Kidney capillary endothelial cell (primary cell): ENCODE measurements at regions not wholly inside any gene's neighbourhood (a gene's known extent, or its start where the extent isn't known, plus 50 kb on each side); places are given as distances from the start of the nearest gene placed in this dataset.
"Not testable (repeated sequence)": the region's sequence is repeated elsewhere in the genome, so short reads cannot be mapped to it uniquely, and the experiment has no call there.

Source experiments
- DNase-seq: peaks from one replicate; pipeline ENCODE4 v3.0.0-alpha.2; 2018; ENCODE audit warnings: low spot score

DNA sequence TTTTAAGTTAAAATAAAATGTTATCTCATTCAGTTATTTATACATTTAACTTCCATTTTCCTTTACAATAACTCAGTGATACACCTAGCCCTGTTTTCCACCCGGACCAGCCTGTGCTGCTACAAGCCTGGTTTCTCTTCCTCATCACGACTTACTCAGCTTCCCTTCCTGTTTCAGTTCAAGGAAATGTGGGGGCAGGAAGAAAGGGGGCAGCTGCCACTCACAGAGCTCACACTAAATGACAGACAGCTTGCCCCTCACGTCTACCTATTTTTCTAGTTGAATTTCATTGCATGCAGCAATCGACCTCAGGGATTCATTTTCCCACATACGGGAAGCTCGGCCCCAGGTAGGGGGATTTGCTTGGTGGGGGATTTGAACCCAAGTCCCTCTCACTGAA is 442.6 kb downstream of the TMEM121 start:
- DNase-seq = not testable (repeated sequence)

DNA sequence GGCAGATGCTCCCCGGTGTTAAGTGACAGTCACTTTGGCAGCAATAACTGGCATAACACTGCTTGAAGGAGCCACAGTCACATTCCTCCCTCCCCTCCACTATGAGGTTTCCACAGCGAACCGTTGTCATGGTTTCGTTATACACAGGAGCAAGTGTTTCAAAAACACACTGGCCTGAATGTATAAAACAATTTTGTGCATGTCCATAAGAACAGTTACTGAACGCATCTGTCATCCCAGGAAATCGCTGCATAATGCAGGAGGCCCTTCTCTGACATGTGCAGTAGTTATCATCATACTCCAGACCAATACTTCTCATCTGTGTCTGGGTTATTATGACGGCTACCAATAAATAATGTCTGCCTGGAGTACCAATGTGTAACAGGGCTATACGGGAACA is 444.4 kb downstream of the TMEM121 start:
- DNase-seq = not testable (repeated sequence)

DNA sequence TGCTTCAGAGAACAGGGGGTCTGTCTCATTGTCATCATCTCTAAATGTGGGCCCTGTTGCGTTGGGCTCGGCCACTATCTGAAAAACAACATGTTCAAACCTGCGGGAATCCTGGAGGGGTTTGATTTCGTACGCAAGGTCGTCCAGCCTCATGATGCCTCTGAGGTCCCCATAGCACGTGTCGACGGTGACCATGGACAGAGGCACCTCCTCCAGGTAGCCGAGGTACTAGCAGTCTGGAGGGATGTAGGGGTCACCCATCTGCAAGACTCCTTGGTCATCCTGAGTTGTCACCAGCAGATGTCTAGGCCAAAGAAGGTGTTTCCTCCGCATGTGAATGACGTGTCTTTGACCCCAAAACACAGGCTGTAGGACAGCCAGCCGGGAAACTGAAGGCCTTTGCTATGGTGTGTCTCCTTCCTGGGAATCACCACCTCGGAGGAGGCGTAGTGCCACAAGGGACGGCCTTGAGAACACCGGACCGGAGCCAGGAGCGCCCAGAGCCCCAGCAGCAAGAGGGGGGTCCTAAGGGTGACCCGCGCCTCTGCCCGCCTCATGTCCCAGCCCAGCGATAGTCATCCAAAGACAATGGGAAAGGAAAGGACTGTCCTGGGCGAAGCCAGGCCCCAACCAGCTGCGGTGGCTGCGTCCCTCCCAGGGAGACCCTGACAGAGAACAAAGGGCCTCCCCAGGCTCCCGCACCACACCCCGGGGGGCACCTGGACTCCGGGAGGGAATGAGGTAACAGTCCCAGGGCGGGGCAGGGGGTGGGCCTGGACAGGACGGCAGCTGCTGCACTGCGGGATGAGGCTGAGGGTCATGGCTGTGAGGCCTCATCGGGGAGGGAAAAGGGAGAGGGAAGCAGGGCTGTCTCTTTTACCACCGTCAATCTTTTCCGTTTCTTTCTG is 445.5 kb downstream of the TMEM121 start:
- DNase-seq = no peak

DNA sequence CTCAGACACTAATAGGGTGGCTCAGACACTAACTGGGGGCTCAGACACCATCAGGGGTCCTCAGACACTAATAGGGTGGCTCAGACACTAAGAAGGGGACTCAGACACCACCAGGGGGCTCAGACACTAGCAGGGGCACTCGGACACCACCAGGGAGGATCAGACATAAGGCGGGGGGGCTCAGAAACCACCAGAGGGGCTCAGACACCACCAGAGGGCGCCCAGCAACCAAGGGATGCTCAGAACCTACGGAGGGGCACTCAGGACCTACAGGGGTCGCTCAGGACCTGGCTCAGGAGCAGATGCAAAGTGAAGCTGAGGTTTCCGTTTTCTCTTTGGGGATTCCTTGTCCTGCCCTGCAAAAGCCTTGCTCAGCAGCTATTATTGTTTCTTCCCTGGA is 448.5 kb downstream of the TMEM121 start:
- DNase-seq = no peak

DNA sequence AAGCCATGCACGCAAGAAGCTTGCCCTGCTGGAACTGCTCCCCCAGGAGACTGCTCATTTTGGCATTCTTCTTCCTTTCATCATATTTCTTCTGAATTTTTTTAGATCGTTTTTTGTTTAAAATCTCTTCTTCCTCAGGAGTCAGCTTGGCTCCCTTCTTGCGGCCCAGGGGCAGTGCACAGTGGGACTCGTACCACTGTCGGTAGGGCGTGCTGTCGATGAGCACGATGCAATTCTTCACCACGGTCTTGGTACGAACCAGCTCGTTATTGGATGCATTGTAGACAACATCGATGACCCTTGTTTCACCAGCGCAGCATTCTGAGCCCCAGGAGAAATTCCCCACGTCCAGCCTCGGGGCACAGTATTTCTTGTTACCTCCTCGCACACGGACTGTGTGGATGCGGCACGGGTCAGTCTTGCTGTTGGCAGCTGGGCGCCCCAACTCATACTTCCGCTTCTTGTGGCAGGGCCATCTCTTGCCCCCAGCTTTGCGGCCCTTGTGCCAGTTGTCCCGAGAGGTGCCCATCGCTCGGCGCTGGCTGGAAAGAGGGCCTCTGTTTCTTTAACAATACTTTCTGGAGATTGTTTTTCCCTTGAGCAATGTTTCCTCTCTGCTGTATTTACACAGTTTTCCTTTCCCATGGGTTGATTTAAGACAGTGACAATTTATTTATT is 452.4 kb downstream of the TMEM121 start:
- DNase-seq = no peak

DNA sequence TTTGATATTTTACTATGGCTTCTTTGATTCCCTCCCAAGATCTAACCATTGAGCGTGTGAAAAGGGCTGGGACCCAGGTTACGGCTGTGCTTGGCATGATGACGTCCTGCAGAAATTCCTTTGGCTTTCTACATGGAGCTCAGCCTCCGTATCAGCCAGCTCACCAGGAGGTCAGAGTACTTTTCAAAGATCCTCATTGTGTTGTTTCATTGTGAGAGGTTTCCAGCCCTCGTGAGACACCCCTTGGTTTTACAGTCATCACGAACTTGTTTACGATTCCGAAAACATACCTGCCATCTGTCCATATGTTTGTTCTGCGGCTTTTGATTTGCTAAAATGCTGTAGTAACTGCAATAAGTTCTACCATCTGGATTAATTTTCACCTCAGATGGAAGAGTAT is 453.1 kb downstream of the TMEM121 start:
- DNase-seq = no peak

DNA sequence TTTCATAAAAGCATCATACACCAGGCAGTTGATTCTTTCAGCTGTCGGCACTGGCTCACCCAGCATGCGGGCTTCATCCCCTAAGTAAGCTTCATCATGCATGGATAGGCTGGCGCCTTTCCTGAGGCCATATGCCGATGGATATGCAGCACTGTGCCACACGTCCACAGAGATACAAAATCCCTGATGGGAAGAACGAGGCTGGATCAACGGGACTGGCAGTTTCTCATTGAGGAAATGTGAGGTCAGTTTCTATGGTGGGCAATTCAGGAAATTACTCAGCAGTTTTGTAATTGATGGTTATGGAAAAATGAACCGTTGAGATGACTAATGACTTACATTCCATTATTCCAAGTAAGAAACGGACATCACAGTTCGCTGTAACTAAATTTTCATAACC is 453.8 kb downstream of the TMEM121 start:
- DNase-seq = no peak

DNA sequence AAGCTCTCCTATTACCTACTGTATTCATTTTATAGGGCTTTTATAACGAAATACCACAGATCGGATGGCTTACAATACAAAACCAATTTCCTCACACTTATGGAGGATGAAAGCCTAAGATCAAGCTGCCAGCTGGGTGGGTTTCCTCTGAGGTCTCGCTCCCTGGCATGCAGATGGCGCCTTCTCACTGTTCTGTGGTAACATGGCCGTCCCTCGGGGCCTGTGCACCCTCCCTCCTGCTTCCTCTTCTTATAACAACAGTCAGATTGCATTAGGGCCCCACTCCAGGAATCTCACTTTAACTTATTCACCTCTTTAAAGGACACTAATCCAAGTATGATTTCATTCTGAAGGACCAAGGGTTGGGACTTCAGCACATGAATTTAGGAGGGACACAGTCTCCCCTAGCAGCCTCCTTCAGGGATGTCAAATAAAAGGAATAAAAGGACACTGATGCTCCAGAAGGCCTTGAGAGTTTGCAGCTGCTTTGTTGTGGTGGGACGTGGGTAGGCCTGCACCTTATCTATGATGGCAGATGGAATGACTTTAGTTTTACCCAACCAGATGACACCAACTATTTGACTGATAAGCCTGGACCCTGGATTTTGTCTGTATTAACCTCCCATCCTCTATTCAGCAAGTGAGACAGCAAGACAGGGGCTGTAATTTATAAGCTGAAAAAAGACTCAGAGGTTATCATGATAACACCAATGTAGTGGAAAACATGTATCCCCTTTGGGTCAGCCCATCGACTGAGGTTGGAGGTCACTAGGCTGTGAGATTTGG is 455.3 kb downstream of the TMEM121 start:
- not testable (repeated sequence) for DNase-seq

DNA sequence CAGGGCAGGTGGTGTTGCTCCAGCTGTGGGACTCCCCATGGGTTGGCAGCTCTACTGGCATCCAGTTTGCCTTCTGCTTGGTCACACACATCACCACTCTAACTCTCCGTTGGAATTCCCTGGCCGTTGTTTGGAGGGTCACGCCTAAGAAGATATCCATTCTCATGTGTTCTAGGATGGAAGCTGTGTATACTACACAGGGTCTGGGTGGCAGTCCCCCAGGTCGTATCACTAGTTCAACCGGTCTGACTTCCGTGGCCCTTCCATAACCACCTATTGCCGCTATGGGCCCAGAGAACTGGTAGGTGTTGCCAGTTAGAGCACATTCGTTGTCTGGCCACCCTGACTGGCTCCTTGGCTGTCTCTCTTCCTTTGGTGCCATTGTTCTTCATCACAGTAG is 456.3 kb downstream of the TMEM121 start:
- DNase-seq = no peak

DNA sequence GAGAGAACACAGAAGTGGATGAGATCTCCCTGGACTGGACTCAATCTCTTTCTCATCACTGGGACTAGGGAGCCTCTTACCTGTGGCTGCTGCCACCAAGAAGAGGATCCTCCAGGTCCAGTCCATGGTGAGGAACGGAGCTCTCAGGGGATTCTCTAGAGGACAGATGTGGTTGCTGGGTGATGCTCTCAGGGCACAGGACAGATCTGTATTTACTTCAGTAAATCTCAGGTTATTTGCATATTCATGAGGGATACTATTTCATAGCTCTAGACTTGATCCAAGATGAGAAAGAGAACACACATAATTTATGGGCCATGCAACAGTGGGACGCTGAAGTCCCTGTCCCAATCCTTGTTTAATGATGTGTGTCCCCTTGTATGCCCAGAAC is 460.5 kb downstream of the TMEM121 start:
- DNase-seq = no peak

DNA sequence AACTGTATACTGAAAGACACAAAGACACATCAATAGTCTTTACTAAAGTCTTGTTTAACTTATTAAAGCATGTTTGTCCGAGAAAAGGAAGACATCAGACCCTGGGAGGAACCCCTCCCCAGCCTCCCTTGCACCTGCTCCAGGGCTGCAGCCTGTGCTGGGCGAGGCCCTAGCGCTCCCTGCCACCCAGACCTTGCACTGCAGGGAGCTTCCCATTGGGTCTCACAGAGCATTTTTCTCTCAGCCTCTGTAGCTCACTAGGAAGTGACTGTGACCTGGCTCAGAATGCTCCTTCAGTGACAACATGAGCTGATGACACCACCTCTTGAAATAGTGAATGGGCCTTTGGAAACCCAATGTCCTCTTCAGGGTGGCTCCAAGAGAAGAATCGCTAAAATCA is 461.2 kb downstream of the TMEM121 start:
- no peak for DNase-seq

DNA sequence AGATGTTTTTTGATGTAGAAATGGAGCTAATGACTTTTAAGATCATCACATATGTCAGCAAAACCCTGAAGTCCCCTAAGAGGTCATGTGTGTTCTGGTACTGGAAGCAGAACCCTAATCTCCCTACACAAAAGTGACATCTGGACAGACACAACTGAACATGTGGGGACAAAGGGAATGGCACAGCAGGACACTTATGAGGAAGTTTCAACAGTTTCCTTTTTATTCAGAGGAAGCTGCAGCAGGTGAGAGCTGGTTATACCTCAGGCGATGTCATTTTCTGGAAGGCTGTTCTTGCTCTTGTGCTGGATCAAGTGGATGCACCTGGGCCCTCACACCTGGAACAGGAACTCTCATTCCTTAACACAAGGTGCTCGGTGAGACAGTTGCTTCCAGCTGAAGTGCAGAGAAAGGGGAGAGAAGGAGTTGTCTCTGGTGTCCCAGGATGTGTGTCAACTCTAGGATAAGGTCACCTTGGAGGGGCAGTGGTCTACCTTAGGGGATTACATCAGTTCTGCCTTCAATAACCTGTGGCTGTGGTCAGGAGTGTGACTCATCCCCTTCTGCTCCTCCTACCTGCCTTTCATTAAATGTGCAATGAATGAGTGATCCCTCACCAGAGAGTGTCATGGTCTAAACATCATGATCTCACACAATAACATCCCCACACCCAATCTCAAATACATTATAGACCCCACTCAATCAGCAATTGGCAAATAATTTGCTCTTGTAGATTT is 463.4 kb downstream of the TMEM121 start:
- DNase-seq = no peak

DNA sequence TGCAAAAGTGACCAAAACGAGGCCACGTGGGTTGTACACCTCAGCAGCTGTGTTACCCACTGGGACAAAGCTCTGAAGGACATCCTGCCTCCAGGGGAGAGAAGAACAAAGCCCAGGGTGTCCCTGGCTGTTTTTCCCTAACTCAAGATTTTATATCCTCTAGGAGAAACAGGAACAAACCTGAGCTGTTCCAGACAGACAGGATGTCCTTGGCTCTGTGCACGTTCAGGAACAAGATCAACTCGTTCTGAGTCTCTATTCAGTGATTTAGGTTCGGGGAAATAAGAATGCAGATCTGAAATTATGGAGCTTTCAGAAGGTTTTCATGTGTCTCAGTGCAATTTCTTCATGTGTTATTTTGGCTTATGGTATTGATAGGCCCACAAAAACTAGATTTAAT is 465.3 kb downstream of the TMEM121 start:
- DNase-seq = not testable (repeated sequence)

DNA sequence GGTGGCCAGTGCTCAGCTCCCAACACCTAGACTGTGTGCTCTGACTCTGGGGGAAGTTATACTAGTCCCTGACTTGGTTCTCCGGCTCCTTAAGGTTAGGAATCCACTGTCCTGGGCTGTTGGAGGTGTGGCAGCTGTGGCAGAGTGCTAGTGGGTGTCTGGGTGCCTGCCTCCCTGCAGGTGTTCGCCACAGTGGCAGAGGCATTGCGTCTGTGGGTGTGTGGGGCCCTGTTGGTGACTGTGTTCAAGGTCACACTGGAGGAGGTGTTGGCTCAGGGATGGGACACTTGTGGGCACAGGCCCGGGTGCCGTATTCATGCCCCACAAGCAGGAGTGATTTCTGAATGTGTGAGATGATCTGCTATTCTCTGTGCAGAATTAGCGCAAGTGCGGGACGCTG is 467.4 kb downstream of the TMEM121 start:
- DNase-seq = no peak

DNA sequence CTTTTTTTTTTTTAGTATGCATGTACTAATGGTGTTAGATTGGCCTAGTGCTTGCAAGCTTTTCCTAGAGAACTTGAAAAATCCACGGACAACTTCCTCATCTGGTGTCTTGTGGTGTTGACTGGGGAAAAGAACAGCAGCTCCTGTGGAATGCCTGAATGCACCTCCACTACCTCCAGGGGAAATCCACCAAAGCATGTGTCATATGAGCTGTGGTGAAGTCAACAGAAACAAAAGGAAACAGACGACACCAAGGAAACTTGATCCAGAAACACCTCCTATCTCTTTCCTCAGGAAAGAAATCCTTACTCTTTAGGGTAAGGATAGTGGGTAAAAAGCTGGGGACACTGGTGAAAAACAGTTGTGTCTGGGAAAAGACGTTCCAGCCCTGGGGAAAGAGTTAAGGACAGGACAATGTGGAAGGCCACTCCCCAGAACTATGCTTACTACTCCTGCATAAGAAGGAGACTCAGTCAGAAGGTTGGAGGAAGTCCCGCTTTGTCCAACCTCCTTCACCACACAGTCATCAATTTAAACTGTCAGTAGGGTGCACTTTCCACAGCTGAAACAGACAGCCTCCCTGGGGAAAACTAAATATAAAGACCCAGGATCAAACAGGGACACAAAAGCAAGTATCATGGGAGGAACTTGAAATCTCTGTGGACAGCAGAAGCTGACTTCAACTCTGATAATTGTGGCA is 468.8 kb downstream of the TMEM121 start:
- not testable (repeated sequence) for DNase-seq

DNA sequence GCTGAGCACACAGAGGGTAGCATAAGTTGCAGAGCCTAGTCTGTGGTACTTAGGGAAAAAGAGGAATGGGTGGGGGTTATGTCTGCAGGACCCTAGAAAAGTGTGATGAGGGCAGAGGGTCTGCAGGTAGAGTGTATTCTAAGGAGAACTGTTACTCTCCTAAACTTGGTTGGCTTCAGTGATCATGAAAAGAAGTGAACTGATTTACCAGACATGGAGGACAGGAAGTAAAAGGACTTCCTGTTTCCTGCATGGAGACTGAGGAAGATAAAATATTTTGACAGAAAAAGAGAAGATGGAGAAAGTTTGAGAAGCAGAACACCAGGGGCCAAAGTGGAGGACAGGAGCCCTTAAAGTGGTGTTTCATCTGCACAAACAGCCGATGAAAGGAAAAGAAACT is 472.2 kb downstream of the TMEM121 start:
- DNase-seq = not testable (repeated sequence)

DNA sequence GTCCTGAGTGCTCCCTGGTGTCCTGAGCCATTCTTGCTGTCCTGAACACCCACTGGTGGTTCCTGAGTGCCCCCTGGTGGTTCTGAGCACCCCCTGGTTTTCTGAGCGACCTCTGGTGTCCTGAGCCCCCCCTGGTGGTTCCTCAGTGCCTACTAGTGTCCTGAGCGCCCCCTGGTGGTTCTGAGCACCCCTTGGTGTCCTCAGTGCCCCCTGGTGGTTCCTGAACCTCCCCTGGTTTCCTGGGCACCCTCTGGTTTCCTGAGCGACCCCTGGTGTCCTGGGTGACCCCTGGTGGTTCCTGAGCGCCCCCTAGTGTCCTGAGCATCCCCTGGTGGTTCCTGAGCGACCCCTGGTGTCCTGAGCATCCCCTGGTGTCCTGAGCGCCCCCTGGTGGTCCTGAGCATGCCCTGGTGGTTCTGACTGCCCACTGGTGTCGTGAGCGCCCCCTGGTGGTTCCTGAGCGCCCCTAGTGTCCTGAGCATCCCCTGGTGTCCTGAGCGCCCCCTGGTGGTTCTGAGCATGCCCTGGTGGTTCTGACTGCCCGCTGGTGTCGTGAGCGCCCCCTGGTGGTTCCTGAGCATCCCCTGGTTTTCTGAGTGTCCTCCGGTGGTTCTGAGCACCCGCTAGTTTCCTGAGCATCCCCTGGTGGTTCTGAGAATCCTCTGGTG is 473.1 kb downstream of the TMEM121 start:
- no peak for DNase-seq

DNA sequence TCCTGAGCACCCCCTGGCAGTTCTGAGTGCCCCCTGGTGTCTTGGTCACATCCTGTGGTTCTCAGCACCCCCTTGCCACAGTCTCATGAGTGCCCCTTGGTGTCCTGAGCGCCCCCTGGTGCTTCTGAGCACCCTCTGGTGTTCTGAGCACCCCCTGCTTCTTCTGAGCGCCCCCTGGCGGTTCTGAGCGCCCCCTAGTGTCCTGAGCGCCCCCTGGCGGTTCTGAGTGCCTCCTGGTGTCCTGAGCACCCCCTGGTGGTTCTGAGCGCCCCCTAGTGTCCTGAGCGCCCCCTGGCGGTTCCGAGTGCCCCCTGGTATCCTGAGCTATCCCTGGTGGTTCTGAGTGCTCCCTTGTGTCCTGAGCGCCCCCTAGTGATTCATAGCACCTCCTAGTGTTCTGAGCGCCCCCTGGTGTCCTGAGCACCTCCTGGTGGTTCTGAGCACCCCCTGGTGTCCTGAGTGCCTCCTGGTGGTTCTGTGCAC is 473.7 kb downstream of the TMEM121 start:
- DNase-seq = not testable (repeated sequence)

DNA sequence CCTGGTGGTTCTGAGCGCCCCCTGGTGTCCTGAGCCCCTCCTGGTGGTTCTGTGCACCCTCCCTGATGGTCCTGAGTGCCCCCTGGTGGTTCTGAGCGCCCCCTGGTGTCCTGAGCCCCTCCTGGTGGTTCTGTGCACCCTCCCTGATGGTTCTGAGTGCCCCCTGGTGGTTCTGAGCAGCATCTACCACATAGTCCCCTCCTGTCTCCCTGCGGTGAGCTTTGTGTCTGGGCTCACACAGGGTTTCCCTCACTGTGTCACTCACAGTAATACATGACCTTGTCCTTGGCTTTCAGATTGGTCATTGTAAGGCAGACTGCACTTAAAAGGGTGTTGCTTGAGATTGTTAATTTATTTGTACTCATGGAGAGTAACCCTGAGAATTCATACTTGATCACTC is 474.9 kb downstream of the TMEM121 start:
- DNase-seq = not testable (repeated sequence)

DNA sequence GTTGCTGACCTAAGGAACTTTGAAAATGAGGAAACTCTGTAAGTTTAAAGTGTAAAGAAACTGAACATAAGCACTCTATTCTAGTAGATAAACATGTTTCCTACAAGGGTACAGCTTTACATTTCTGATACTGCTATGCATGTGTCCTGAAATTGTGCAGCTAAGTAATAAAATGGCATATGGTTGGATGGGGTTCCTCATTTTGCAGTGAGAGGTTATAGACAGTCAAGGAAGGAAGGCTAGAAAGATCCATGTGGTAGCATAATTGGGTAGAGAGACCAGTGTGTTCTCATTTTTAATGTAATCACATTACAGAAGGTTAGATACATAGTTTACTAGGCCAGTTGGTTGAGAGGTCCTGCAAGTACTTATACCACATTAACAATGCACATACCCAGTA is 477.0 kb downstream of the TMEM121 start:
- no peak for DNase-seq
